ENCODE measurements at regions not wholly inside any gene's neighbourhood (a gene's known extent, or its start where the extent isn't known, plus 50 kb on each side); places are given as distances from the start of the nearest gene placed in this dataset.

GRCh38 chr5:74414228-74414627, 226.3 kb downstream of the ENC1 start:
- Histone ChIP-seq H3K27me3 (no peaks in the 10 kb centered on the region), H3K4me1 (peaks cover 3% of the 10 kb centered on the region), H3K36me3 (no peaks in the 10 kb centered on the region), H3K4me3 (no peak overlapping the region), H3K27ac (no peak overlapping the region), H3K9me3 (no peaks in the 10 kb centered on the region)
- TF ChIP-seq POLR2A (IDR thresholded peaks at IDR 0.05) (no peak), POLR2AphosphoS5 (IDR thresholded peaks at IDR 0.05) (no peak), CTCF (IDR thresholded peaks at IDR 0.05) (no peak), EP300 (IDR thresholded peaks at IDR 0.05) (no peak)
- WGBS: 64% methylated on average over 2 of the region's 2 CpGs
- no peak for DNase-seq (ENCODE audit: low spot score in 2 of 2)

GRCh38 chr5:74413403-74414048, 227.0 kb downstream of the ENC1 start:
- no peak for TF ChIP-seq POLR2AphosphoS5 (IDR thresholded peaks at IDR 0.05)
- TF ChIP-seq EP300 (IDR thresholded peaks at IDR 0.05): no peak
- no peak for TF ChIP-seq POLR2A (IDR thresholded peaks at IDR 0.05)
- no peak for TF ChIP-seq CTCF (IDR thresholded peaks at IDR 0.05)
- H3K27ac ChIP-seq: no peak overlapping the region
- H3K36me3 ChIP-seq: no peaks in the 10 kb centered on the region
- peaks cover 6% of the 10 kb centered on the region for H3K4me1 ChIP-seq
- 90% methylated on average over 3 of the region's 3 CpGs for WGBS
- H3K27me3 ChIP-seq: no peaks in the 10 kb centered on the region
- DNase-seq (ENCODE audit: low spot score in 2 of 2): no peak
- no peak overlapping the region for H3K4me3 ChIP-seq
- H3K9me3 ChIP-seq: no peaks in the 10 kb centered on the region

- Histone ChIP-seq H3K36me3 (no peaks in the 10 kb centered on the region), H3K4me1 (peaks cover 16% of the 10 kb centered on the region), H3K4me3 (no peak overlapping the region), H3K27ac (no peak overlapping the region), H3K27me3 (no peaks in the 10 kb centered on the region), H3K9me3 (no peaks in the 10 kb centered on the region)
- no peak for TF ChIP-seq POLR2AphosphoS5 (IDR thresholded peaks at IDR 0.05)
- TF ChIP-seq EP300 (IDR thresholded peaks at IDR 0.05): no peak
- no peak for TF ChIP-seq CTCF (IDR thresholded peaks at IDR 0.05)
- TF ChIP-seq POLR2A (IDR thresholded peaks at IDR 0.05): no peak
- 0% methylated on average over 1 of the region's 1 CpG for WGBS
- no peak for DNase-seq (ENCODE audit: low spot score in 2 of 2)
Observed at GRCh38 chr5:74412066-74412465, 228.5 kb downstream of the ENC1 start.

GRCh38 chr5:74409712-74410111, 230.8 kb downstream of the ENC1 start:
- Histone ChIP-seq H3K36me3 (no peaks in the 10 kb centered on the region), H3K4me3 (no peak overlapping the region), H3K4me1 (peaks cover 18% of the 10 kb centered on the region), H3K9me3 (no peaks in the 10 kb centered on the region), H3K27ac (no peak overlapping the region), H3K27me3 (no peaks in the 10 kb centered on the region)
- TF ChIP-seq POLR2A (IDR thresholded peaks at IDR 0.05) (no peak), POLR2AphosphoS5 (IDR thresholded peaks at IDR 0.05) (no peak), EP300 (IDR thresholded peaks at IDR 0.05) (no peak), CTCF (IDR thresholded peaks at IDR 0.05) (no peak)
- no peak for DNase-seq (ENCODE audit: low spot score in 2 of 2)

- TF ChIP-seq EP300 (IDR thresholded peaks at IDR 0.05) (no peak), POLR2AphosphoS5 (IDR thresholded peaks at IDR 0.05) (no peak), CTCF (IDR thresholded peaks at IDR 0.05) (no peak), POLR2A (IDR thresholded peaks at IDR 0.05) (no peak)
- H3K9me3 ChIP-seq: no peaks in the 10 kb centered on the region
- whole genome bisulfite sequencing: 90% methylated on average over 4 of the region's 4 CpGs
- peaks cover 18% of the 10 kb centered on the region for H3K4me1 ChIP-seq
- H3K27ac ChIP-seq: no peak overlapping the region
- no peak for DNase-seq (ENCODE audit: low spot score in 2 of 2)
- no peak overlapping the region for H3K4me3 ChIP-seq
- H3K27me3 ChIP-seq: no peaks in the 10 kb centered on the region
- H3K36me3 ChIP-seq: no peaks in the 10 kb centered on the region
Observed at GRCh38 chr5:74409166-74409706, 231.3 kb downstream of the ENC1 start.
